GM12874 (cell line): ENCODE measurements at regions not wholly inside any gene's neighbourhood (a gene's known extent, or its start where the extent isn't known, plus 50 kb on each side); places are given as distances from the start of the nearest gene placed in this dataset.

ENCODE experiments used
- TF ChIP-seq, protein P1 (sequence below): IDR thresholded peaks from 2 replicates; pipeline ENCODE4 v1.5.1; 2011; ENCODE audit warnings: low read depth, mild to moderate bottlenecking, control low read depth, low read length, moderate library complexity; ENCODE audit not compliant: insufficient read depth

DNA sequence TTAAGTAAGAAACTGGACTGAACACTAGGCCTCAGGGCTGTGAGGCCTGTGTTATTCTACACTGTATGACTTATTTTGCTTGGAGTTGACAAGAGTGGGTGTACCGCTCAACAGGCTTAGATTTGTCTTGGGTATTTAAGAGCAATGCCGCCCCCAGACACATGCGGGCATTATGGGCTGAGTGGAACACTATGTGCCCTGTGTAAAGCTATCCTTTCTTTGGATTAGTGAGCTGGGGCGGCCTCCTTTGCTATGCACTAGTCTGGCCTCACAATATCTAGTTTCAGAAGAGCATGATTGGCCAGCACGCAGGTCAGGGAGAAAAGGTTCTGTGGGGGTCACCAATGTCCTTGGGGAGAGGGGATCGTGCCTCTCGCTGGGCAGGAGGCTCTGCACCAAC is 206.3 kb upstream of the GDNF start:
- TF ChIP-seq, protein P1, sequence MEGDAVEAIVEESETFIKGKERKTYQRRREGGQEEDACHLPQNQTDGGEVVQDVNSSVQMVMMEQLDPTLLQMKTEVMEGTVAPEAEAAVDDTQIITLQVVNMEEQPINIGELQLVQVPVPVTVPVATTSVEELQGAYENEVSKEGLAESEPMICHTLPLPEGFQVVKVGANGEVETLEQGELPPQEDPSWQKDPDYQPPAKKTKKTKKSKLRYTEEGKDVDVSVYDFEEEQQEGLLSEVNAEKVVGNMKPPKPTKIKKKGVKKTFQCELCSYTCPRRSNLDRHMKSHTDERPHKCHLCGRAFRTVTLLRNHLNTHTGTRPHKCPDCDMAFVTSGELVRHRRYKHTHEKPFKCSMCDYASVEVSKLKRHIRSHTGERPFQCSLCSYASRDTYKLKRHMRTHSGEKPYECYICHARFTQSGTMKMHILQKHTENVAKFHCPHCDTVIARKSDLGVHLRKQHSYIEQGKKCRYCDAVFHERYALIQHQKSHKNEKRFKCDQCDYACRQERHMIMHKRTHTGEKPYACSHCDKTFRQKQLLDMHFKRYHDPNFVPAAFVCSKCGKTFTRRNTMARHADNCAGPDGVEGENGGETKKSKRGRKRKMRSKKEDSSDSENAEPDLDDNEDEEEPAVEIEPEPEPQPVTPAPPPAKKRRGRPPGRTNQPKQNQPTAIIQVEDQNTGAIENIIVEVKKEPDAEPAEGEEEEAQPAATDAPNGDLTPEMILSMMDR = no peak

DNA sequence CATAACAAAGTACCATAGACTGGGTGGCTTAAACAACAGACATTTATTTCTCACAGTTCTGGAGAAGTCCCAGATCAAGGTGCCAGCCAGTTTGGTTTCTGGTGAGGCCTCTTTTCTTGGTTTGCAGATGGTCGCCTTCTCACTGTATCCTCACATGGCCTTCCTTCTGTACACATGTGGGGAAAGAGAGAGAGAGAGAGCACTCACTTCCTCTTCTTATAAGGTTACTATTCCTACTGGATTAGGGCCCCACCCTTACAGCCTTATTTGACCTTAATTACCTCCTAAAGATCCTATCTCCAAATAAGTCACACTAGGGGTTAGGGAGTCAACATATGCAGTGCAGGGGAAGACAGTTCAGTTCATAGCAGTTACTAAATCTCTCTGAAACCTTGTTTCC is 205.6 kb upstream of the GDNF start:
- TF ChIP-seq, protein P1 = no peak

DNA sequence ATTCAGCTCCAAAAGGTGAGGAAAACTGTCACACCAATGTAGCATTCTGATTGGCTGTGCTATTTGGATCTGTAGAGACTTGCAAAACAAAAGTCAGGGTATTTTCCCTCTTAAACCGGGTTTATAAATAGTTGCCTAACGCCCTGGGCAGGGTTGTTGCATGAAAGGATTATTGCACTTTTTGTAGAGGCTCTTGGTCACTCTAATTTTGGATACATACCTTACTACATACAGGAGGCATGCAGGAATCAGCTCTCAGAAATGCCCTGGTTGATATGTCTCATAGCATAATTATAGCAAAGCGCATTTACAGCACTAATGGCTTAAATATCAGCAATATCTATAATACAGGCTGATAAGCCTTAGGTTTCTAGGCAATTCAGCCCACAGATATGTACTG is 200.0 kb upstream of the GDNF start:
- TF ChIP-seq, protein P1 = no peak

DNA sequence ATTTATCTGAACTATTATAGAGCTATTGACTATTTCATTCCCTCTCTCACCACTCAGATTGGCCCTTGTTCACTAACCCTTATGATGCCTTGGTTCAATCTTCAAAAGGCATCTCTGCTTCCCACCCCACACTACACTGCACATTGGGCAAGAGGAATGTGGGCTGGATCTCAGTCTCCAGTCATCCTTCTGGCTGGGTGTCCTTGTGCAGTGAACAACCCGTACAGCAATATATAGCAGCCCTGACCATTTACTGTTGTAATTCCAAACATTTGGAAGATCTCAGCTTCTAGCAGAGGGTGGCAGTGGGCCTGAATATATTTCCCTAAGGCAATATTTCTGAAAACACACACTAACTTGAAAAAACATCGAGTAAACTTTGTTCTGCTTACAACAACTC is 199.2 kb upstream of the GDNF start:
- TF ChIP-seq, protein P1 = no peak

DNA sequence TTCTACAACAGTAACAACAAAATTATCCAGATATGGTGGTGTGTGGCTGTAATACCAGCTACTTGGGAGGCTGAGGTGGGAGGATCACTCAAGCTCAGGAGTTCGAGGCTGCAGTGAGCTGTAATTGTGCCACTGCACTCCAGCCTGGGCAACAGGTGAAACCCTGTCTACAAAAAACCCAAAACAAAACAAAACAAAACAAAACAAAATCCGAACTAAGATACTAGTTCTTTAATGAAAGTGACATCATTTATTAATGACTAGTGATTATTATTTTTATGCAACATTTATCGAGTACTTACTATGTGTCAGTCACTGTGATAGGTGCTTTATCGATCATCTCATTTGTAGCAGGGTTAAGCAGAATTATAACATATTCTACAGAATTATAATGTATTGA is 196.9 kb upstream of the GDNF start:
- TF ChIP-seq, protein P1 = no peak

DNA sequence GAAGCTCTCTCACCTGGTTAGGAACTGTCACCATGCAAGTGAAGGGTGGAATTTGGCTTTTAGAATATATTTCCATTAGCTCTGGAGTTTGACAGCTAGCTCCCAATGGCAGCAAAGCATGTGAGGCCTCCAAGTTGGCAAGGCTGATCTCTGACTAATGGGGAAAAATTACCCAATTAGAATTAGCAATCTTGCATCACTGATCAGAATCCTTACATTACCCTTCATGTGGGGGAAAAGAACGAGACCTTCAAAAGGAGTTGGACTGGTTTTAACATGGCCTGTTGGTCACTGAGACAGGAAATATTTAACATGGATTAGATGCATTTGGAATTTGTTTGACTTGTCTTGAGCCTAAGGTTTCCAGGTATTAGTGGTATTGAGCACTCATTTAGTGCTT is 192.3 kb upstream of the GDNF start:
- TF ChIP-seq, protein P1 = no peak

DNA sequence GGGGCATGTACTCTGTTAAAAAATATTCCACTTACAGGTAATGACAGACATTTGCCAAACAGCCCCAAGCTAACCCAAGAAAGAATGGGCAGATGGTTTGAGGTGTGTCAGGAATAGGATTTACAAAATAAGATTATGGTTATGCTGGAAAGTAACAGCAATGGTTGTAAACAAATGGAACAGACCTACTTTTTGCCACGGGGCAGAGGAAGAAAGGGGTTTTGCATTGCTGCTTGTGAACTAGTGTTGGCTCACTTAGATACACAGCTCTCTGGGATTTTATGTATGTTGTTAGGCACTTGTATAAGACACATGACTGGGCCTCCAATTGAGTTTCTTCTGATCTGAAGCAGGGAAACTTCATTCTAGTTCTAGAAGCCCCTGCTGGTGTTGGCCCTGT is 191.5 kb upstream of the GDNF start:
- TF ChIP-seq, protein P1 = no peak
